H9 (cell line): ENCODE measurements at regions not wholly inside any gene's neighbourhood (a gene's known extent, or its start where the extent isn't known, plus 50 kb on each side); places are given as distances from the start of the nearest gene placed in this dataset.

Experiments used
- DNase-seq: peaks from one replicate; pipeline ENCODE4 v3.0.0-alpha.2; 2017
- H2AFZ ChIP-seq: one replicate; pipeline ENCODE4 v1.6.1; 2013; ENCODE audit warnings: mild to moderate bottlenecking, low read length, control low read depth, moderate library complexity
- H2AK5ac ChIP-seq: 2 replicates; pipeline ENCODE4 v1.6.1; 2013; ENCODE audit warnings: low read length, control low read depth, mixed read lengths; ENCODE audit not compliant: insufficient read length
- H2BK120ac ChIP-seq: one replicate; pipeline ENCODE4 v1.6.1; 2013; ENCODE audit warnings: low read depth, mild to moderate bottlenecking, low read length, control low read depth, inconsistent platforms; ENCODE audit not compliant: poor library complexity, severe bottlenecking
- H2BK12ac ChIP-seq: 2 replicates; pipeline ENCODE4 v1.6.1; 2013; ENCODE audit warnings: low read length, control low read depth, mixed read lengths, low read depth; ENCODE audit not compliant: insufficient read length
- H2BK15ac ChIP-seq: 2 replicates; pipeline ENCODE4 v1.6.1; 2013; ENCODE audit warnings: low read depth, low read length, control low read depth
- H2BK20ac ChIP-seq: one replicate; pipeline ENCODE4 v1.6.1; 2013; ENCODE audit warnings: low read depth, mild to moderate bottlenecking, low read length, control low read depth, inconsistent platforms; ENCODE audit not compliant: poor library complexity, severe bottlenecking
- H2BK5ac ChIP-seq: 2 replicates; pipeline ENCODE4 v1.6.1; 2013; ENCODE audit warnings: low read length, control low read depth, mixed read lengths; ENCODE audit not compliant: insufficient read length
- H3K14ac ChIP-seq: 2 replicates; pipeline ENCODE4 v1.6.1; 2013; ENCODE audit warnings: low read length, control low read depth; ENCODE audit not compliant: insufficient read depth
- H3K18ac ChIP-seq: 2 replicates; pipeline ENCODE4 v1.6.1; 2013; ENCODE audit warnings: low read depth, mild to moderate bottlenecking, mixed read lengths, low read length, control low read depth; ENCODE audit not compliant: insufficient read length
- H3K23ac ChIP-seq: 2 replicates; pipeline ENCODE4 v1.6.1; 2013; ENCODE audit warnings: low read length, control low read depth, mixed read lengths, low read depth; ENCODE audit not compliant: insufficient read length
- H3K23me2 ChIP-seq: 2 replicates; pipeline ENCODE4 v1.6.1; 2013; ENCODE audit warnings: low read depth, mild to moderate bottlenecking, mixed read lengths, low read length, control low read depth; ENCODE audit not compliant: insufficient read length, poor library complexity, severe bottlenecking
- H3K27ac ChIP-seq: 2 replicates; pipeline ENCODE4 v1.5.1; 2013; ENCODE audit warnings: low read length, control low read depth, mixed read lengths, low read depth; ENCODE audit not compliant: insufficient read length
- H3K27me3 ChIP-seq: 2 replicates; pipeline ENCODE4 v1.6.1; 2013; ENCODE audit warnings: low read length, control low read depth, inconsistent platforms; ENCODE audit not compliant: insufficient read depth
- H3K4ac ChIP-seq: 2 replicates; pipeline ENCODE4 v1.6.1; 2013; ENCODE audit warnings: low read depth, mild to moderate bottlenecking, control low read depth, inconsistent platforms, low read length, moderate library complexity
- H3K4me1 ChIP-seq: 2 replicates; pipeline ENCODE4 v1.6.1; 2013; ENCODE audit warnings: low read length, control low read depth, inconsistent platforms; ENCODE audit not compliant: insufficient read depth
- H3K4me2 ChIP-seq: 2 replicates; pipeline ENCODE4 v1.6.1; 2013; ENCODE audit warnings: low read length, control low read depth, mixed read lengths; ENCODE audit not compliant: insufficient read length, insufficient read depth
- H3K56ac ChIP-seq: 2 replicates; pipeline ENCODE4 v1.6.1; 2013; ENCODE audit warnings: low read depth, mild to moderate bottlenecking, mixed read lengths, low read length, control low read depth; ENCODE audit not compliant: insufficient read length
- H3K79me1 ChIP-seq: 2 replicates; pipeline ENCODE4 v1.6.1; 2013; ENCODE audit warnings: low read depth, mild to moderate bottlenecking, moderate library complexity, low read length, control low read depth, inconsistent platforms; ENCODE audit not compliant: insufficient read depth, poor library complexity, severe bottlenecking
- H3K79me2 ChIP-seq: 2 replicates; pipeline ENCODE4 v1.6.1; 2013; ENCODE audit warnings: low read length, control low read depth, inconsistent platforms; ENCODE audit not compliant: insufficient read depth
- H3K9ac ChIP-seq: 2 replicates; pipeline ENCODE4 v1.6.1; 2013; ENCODE audit warnings: low read length, control low read depth, mixed read lengths; ENCODE audit not compliant: insufficient read length; ENCODE audit errors: extremely low read depth
- H3K9me3 ChIP-seq: one replicate; pipeline ENCODE4 v1.6.1; 2013; ENCODE audit warnings: low read depth, low read length, inconsistent platforms; ENCODE audit not compliant: control insufficient read depth
- H3T11ph ChIP-seq: one replicate; pipeline ENCODE4 v1.6.1; 2013; ENCODE audit warnings: mild to moderate bottlenecking, low read length, control low read depth, inconsistent platforms
- H4K20me1 ChIP-seq: one replicate; pipeline ENCODE4 v1.6.1; 2013; ENCODE audit not compliant: control insufficient read depth, insufficient read length, insufficient read depth
- H4K5ac ChIP-seq: 2 replicates; pipeline ENCODE4 v1.6.1; 2013; ENCODE audit warnings: low read depth, mild to moderate bottlenecking, mixed read lengths, low read length, control low read depth; ENCODE audit not compliant: insufficient read length
- H4K8ac ChIP-seq: replicated peaks from 2 replicates; pipeline ENCODE4 v1.6.1; 2013; ENCODE audit warnings: low read length, control low read depth, mixed read lengths, low read depth; ENCODE audit not compliant: insufficient read length
- H4K91ac ChIP-seq: 2 replicates; pipeline ENCODE4 v1.6.1; 2013; ENCODE audit warnings: low read depth, mild to moderate bottlenecking, moderate library complexity, mixed read lengths, low read length, control low read depth; ENCODE audit not compliant: insufficient read length
- H3K27ac Mint-ChIP-seq, 3 experiments: 2 replicates in 2 of 3; 3 replicates in 1 of 3; pipeline ENCODE4 v1.8.0; 2020 to 2021; ENCODE audit warnings: mixed read lengths in 3 of 3, mild to moderate bottlenecking in 1 of 3, moderate library complexity in 1 of 3
- H3K27me3 Mint-ChIP-seq: 2 replicates; pipeline ENCODE4 v1.8.0; 2021; ENCODE audit warnings: low read depth, mild to moderate bottlenecking, moderate library complexity, mixed read lengths
- H3K36me3 Mint-ChIP-seq, 3 experiments: 2 replicates in 2 of 3; 3 replicates in 1 of 3; pipeline ENCODE4 v1.8.0; 2020 to 2021; ENCODE audit warnings: low read depth in 3 of 3, mixed read lengths in 3 of 3; ENCODE audit not compliant: insufficient read depth in 1 of 3
- H3K4me1 Mint-ChIP-seq, 2 experiments: 2 replicates each; pipeline ENCODE4 v1.8.0; 2020; ENCODE audit warnings: mixed read lengths in 2 of 2
- H3K4me3 Mint-ChIP-seq, 2 experiments: 2 replicates in 1 of 2; 3 replicates in 1 of 2; pipeline ENCODE4 v1.8.0; 2020 to 2021; ENCODE audit warnings: mild to moderate bottlenecking in 2 of 2, mixed read lengths in 2 of 2, moderate library complexity in 1 of 2
- H3K9me3 Mint-ChIP-seq, 2 experiments: 2 replicates in 1 of 2; 3 replicates in 1 of 2; pipeline ENCODE4 v1.8.0; 2020; ENCODE audit warnings: mild to moderate bottlenecking in 2 of 2, mixed read lengths in 2 of 2, moderate library complexity in 1 of 2
- CTCF ChIP-seq: fragments of 200-600 bp; sonication (generic); conservative IDR thresholded peaks from 3 replicates; pipeline ENCODE4 v1.8.0; 2021; ENCODE audit warnings: antibody characterized with exemption, mild to moderate bottlenecking
- WGBS: extraction: QIAGEN DNeasy Blood & Tissue Kit; methylation state at CpG from one replicate; pipeline ENCODE4 v1.1.7; 2013; ENCODE audit warnings: missing lambda C conversion rate, low lambda C conversion rate, mixed read lengths; ENCODE audit not compliant: insufficient read length; ENCODE audit errors: extremely low coverage; 5-methylcytosine and 5-hydroxymethylcytosine counted together

- TF ChIP-seq CTCF: no peak
- no peaks in the 10 kb centered on the region for H3K79me1 ChIP-seq
- Mint-ChIP-seq H3K36me3 (no peaks in the 10 kb centered on the region), H3K27ac (no peak overlapping the region), H3K4me1 (no peaks in the 10 kb centered on the region), H3K9me3 (no peaks in the 10 kb centered on the region), H3K27me3 (no peaks in the 10 kb centered on the region), H3K4me3 (no peak overlapping the region)
- no peak overlapping the region for H3K27ac ChIP-seq
- no peak overlapping the region for H2BK12ac ChIP-seq
- no peak overlapping the region for H3K14ac ChIP-seq
- no peak overlapping the region for H2BK120ac ChIP-seq
- H4K91ac ChIP-seq: no peak overlapping the region
- no peak overlapping the region for H3K23ac ChIP-seq
- H3K27me3 ChIP-seq: no peaks in the 10 kb centered on the region
- H3K4me1 ChIP-seq: no peaks in the 10 kb centered on the region
- no peak overlapping the region for H3K56ac ChIP-seq
- H3K18ac ChIP-seq: no peak overlapping the region
- H2BK5ac ChIP-seq: no peak overlapping the region
- H4K8ac ChIP-seq: no peak overlapping the region
- H2BK20ac ChIP-seq: no peak overlapping the region
- H2AFZ ChIP-seq: no peak overlapping the region
- H2AK5ac ChIP-seq: no peak overlapping the region
- no peak for DNase-seq
- H3K9me3 ChIP-seq: no peaks in the 10 kb centered on the region
- no peak overlapping the region for H2BK15ac ChIP-seq
- no peaks in the 10 kb centered on the region for H3K23me2 ChIP-seq
- H3K79me2 ChIP-seq: no peaks in the 10 kb centered on the region
- no peak overlapping the region for H3K4me2 ChIP-seq
- no peaks in the 10 kb centered on the region for H4K20me1 ChIP-seq
- H3K4ac ChIP-seq: no peak overlapping the region
- H3T11ph ChIP-seq: no peak overlapping the region
- WGBS: no CpG with 5 or more reads among the region's 1 CpG
- H3K9ac ChIP-seq: no peak overlapping the region
- H4K5ac ChIP-seq: no peak overlapping the region
Observed at GRCh38 chr10:55215699-55216098, 414.7 kb upstream of the PCDH15 start.
